DND-41 (cell line): ENCODE measurements at regions not wholly inside any gene's neighbourhood (a gene's known extent, or its start where the extent isn't known, plus 50 kb on each side); places are given as distances from the start of the nearest gene placed in this dataset.

Experiments used
- ATAC-seq: fragments of 200-7000 bp; cut with Tn5 transposase; 3 replicates; pipeline ENCODE4 v1.9.1; 2021; ENCODE audit warnings: low read depth; ENCODE audit not compliant: insufficient read depth
- DNase-seq: peaks from one replicate; pipeline ENCODE4 v3.0.0-alpha.2; 2020
- H2AFZ ChIP-seq: 2 replicates; pipeline ENCODE4 v1.6.0; 2012; ENCODE audit warnings: low read depth, low read length
- H3K27ac ChIP-seq: 2 replicates; pipeline ENCODE4 v1.5.1; 2012; ENCODE audit warnings: low read length, inconsistent platforms
- H3K27me3 ChIP-seq: fragments of 200-600 bp; sonication (generic); 2 replicates; pipeline ENCODE4 v1.6.0; 2012; ENCODE audit warnings: low read length, mild to moderate bottlenecking, inconsistent platforms; ENCODE audit not compliant: insufficient read depth, poor library complexity
- H3K36me3 ChIP-seq: 2 replicates; pipeline ENCODE4 v1.5.1; 2012; ENCODE audit warnings: low read length, inconsistent platforms; ENCODE audit not compliant: insufficient read depth
- H3K4me1 ChIP-seq: 2 replicates; pipeline ENCODE4 v1.5.1; 2012; ENCODE audit warnings: mild to moderate bottlenecking, low read length; ENCODE audit not compliant: insufficient read depth
- H3K4me2 ChIP-seq: 2 replicates; pipeline ENCODE4 v1.6.0; 2012; ENCODE audit warnings: mild to moderate bottlenecking, moderate library complexity, low read length, inconsistent platforms; ENCODE audit not compliant: insufficient read depth
- H3K4me3 ChIP-seq, 2 experiments: fragments of 200-600 bp in 1 of 2; shearing (Covaris generic) in 1 of 2; 2 replicates each; pipeline ENCODE4 v1.5.1; 2012 to 2016; ENCODE audit warnings: inconsistent platforms in 2 of 2, low read length in 2 of 2, mild to moderate bottlenecking in 2 of 2, low read depth in 1 of 2, moderate library complexity in 1 of 2
- H3K79me2 ChIP-seq: 2 replicates; pipeline ENCODE4 v1.6.0; 2012; ENCODE audit warnings: low read length, inconsistent platforms; ENCODE audit not compliant: insufficient read depth
- H3K9ac ChIP-seq: 2 replicates; pipeline ENCODE4 v1.6.0; 2012; ENCODE audit warnings: low read depth, mild to moderate bottlenecking, inconsistent platforms, low read length, moderate library complexity
- H3K9me3 ChIP-seq: 2 replicates; pipeline ENCODE4 v1.5.1; 2012; ENCODE audit warnings: low read length, moderate library complexity, mild to moderate bottlenecking, inconsistent platforms; ENCODE audit not compliant: insufficient read depth, severe bottlenecking
- H4K20me1 ChIP-seq: 2 replicates; pipeline ENCODE4 v1.6.0; 2012; ENCODE audit warnings: low read length; ENCODE audit not compliant: insufficient read depth
- EZH2 ChIP-seq: IDR thresholded peaks from 3 replicates; pipeline ENCODE4 v1.6.1; 2012; ENCODE audit warnings: borderline replicate concordance, low read depth, mild to moderate bottlenecking, moderate library complexity, low read length, inconsistent platforms; ENCODE audit not compliant: severe bottlenecking
- TF ChIP-seq, protein P1 (sequence below): IDR thresholded peaks from 2 replicates; pipeline ENCODE4 v1.5.1; 2012; ENCODE audit warnings: borderline replicate concordance, low read length, moderate library complexity, mild to moderate bottlenecking; ENCODE audit not compliant: poor library complexity, severe bottlenecking; ENCODE audit errors: extremely low read depth

DNA sequence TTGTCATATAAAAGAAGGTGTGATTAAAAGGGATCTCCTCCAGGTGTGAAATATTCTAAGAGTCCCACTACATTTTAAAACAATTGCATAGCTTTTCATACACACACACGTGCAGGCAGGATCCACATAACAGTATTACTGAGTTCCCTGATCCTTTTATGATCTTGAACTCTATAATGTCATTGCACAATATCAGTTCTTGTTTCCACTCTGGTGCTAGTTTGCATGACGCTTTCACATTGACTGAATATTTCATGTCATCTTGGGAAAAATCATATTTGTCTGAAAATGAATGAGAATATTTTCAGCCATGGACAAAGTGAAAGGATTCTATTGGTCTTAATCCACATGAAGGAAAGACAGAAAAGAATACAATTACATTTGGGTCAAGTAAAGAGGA is 703.8 kb downstream of the CDH8 start:
- Histone ChIP-seq H3K4me3 (no peak overlapping the region), H3K4me1 (no peaks in the 10 kb centered on the region), H3K9ac (no peak overlapping the region), H4K20me1 (no peaks in the 10 kb centered on the region), H3K27me3 (no peaks in the 10 kb centered on the region), H3K27ac (no peak overlapping the region), H3K36me3 (no peaks in the 10 kb centered on the region), H2AFZ (no peak overlapping the region), H3K79me2 (no peaks in the 10 kb centered on the region), H3K4me2 (no peak overlapping the region), H3K9me3 (no peaks in the 10 kb centered on the region)
- DNase-seq, result no peak
- no peak for TF ChIP-seq EZH2
- TF ChIP-seq, protein P1, sequence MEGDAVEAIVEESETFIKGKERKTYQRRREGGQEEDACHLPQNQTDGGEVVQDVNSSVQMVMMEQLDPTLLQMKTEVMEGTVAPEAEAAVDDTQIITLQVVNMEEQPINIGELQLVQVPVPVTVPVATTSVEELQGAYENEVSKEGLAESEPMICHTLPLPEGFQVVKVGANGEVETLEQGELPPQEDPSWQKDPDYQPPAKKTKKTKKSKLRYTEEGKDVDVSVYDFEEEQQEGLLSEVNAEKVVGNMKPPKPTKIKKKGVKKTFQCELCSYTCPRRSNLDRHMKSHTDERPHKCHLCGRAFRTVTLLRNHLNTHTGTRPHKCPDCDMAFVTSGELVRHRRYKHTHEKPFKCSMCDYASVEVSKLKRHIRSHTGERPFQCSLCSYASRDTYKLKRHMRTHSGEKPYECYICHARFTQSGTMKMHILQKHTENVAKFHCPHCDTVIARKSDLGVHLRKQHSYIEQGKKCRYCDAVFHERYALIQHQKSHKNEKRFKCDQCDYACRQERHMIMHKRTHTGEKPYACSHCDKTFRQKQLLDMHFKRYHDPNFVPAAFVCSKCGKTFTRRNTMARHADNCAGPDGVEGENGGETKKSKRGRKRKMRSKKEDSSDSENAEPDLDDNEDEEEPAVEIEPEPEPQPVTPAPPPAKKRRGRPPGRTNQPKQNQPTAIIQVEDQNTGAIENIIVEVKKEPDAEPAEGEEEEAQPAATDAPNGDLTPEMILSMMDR, result no peak
- ATAC-seq, result no peak

DNA sequence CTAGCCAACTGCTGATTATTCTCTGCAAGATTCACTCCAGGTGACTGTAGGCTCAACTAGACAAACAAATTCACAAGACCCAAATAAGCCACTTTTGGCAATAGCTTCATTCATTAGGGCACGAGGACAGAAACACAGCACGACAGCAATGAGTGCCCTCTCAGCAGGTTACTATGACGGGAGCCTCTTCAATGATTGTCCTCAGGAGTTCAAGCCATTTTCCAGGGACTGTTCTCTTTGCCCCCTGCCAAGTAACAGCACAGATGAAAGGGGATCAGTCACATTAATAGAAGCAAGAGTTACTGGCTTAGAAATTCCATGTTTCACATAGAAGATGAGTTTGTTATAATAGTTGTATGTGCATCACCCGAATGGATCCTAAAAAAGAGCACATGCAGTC is 712.2 kb downstream of the CDH8 start:
- Histone ChIP-seq H3K9me3 (peaks cover 3% of the 10 kb centered on the region), H3K4me2 (no peak overlapping the region), H2AFZ (no peak overlapping the region), H3K27me3 (no peaks in the 10 kb centered on the region), H3K79me2 (no peaks in the 10 kb centered on the region), H4K20me1 (no peaks in the 10 kb centered on the region), H3K4me1 (no peaks in the 10 kb centered on the region), H3K9ac (no peak overlapping the region), H3K4me3 (no peak overlapping the region), H3K27ac (no peak overlapping the region), H3K36me3 (no peaks in the 10 kb centered on the region)
- TF ChIP-seq, protein P1, result no peak
- ATAC-seq (no peak), DNase-seq (no peak)

DNA sequence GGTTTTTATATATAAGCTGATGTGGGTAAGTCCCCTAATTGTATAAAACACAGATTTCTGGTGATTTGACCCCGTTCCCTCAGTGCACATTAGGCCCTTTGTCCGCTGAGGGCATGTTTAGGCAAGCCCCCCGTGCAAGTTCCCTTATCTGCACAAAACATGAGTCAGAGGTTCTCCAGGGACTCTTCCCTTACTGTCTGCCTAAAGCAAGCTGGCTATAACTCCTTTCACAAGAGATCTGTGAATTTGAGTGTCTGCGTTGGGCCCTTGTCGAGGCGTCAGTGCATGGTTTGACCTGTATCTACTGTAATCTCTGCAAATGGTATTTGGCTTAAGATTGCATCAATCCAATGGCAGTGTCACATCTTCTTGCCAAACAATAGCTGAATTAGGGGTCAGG is 712.8 kb downstream of the CDH8 start:
- no peak overlapping the region for H2AFZ ChIP-seq
- no peaks in the 10 kb centered on the region for H3K36me3 ChIP-seq

More for the DNA sequence above, 712.8 kb downstream of the CDH8 start:
- Histone ChIP-seq H3K4me1 (no peaks in the 10 kb centered on the region), H3K9ac (no peak overlapping the region), H3K9me3 (peaks cover 3% of the 10 kb centered on the region), H3K4me3 (no peak overlapping the region), H4K20me1 (no peaks in the 10 kb centered on the region), H3K27me3 (no peaks in the 10 kb centered on the region), H3K4me2 (no peak overlapping the region), H3K27ac (no peak overlapping the region), H3K79me2 (no peaks in the 10 kb centered on the region)
- TF ChIP-seq EZH2, result no peak
- TF ChIP-seq, protein P1, result no peak
- DNase-seq (no peak), ATAC-seq (no peak)
